ENCODE measurements at regions not wholly inside any gene's neighbourhood (a gene's known extent, or its start where the extent isn't known, plus 50 kb on each side); places are given as distances from the start of the nearest gene placed in this dataset.

DNA sequence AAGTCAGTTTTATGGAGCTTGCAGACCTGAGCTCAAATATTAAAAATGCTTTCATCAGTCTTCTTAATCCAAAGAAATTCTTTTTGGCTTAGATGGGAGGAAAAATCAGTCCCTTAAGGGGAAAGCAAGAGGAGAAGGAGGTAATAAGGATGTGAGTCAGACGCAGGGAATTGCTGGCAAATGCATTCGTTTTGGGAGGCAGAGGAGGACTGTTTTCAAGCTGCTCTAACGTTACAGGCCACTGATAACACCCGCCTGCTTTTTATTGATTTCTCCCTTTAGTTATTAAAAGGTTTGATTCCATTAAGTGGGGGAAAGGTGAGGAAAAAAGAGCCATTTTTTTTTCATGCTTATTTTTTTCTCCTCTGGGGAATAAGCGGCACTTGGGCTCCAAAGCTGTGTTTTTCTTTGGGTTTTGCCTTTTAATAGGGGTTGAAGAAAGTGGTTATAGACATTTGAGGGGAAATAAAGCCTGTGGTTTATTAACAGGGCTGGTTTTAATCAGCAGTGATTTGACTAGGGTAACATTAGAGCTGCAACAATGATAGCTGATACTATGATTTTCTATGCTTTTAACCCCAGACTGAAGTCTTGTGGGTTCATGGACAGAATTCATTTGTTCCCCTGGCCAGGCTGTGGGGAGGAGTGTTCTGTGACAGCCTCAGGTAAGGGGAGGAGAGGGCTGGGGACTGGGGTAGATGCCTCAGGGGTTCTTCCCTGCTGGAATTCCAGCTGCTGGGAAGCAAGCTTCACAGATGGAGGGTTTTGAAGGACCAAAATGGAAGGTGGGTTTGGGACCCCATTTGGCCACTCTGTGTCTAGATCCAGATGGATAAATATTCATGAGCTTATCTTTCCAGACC lies 225.2 kb downstream of the GAS1 start:
- Histone ChIP-seq H3K36me3 (ENCODE audit: low read length) (no peaks in the 10 kb centered on the region), H3K4me3 (ENCODE audit: insufficient read depth, low read length, poor library complexity, severe bottlenecking) (no peak overlapping the region), H3K9me2 (replicated peaks; ENCODE audit: insufficient read depth, low read length) (no peaks in the 10 kb centered on the region), H4K20me1 (ENCODE audit: low read depth, low read length) (no peaks in the 10 kb centered on the region), H3K4me2 (ENCODE audit: low read depth, low read length, poor library complexity, severe bottlenecking) (no peak overlapping the region), H3F3A (ENCODE audit: insufficient read depth) (no peaks in the 10 kb centered on the region), H3K27me3 (ENCODE audit: low read length) (no peaks in the 10 kb centered on the region), H2AFZ (ENCODE audit: low read depth, low read length, severe bottlenecking) (no peak overlapping the region), H3K27ac (ENCODE audit: low read depth, low read length) (no peak overlapping the region), H3K79me2 (ENCODE audit: insufficient read depth, low read length) (no peaks in the 10 kb centered on the region), H3K9me3 (ENCODE audit: insufficient read depth, low read length) (no peaks in the 10 kb centered on the region), H3K9ac (ENCODE audit: low read length) (no peak overlapping the region)
- TF ChIP-seq, protein P1, sequence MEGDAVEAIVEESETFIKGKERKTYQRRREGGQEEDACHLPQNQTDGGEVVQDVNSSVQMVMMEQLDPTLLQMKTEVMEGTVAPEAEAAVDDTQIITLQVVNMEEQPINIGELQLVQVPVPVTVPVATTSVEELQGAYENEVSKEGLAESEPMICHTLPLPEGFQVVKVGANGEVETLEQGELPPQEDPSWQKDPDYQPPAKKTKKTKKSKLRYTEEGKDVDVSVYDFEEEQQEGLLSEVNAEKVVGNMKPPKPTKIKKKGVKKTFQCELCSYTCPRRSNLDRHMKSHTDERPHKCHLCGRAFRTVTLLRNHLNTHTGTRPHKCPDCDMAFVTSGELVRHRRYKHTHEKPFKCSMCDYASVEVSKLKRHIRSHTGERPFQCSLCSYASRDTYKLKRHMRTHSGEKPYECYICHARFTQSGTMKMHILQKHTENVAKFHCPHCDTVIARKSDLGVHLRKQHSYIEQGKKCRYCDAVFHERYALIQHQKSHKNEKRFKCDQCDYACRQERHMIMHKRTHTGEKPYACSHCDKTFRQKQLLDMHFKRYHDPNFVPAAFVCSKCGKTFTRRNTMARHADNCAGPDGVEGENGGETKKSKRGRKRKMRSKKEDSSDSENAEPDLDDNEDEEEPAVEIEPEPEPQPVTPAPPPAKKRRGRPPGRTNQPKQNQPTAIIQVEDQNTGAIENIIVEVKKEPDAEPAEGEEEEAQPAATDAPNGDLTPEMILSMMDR (IDR thresholded peaks at IDR 0.05; ENCODE audit: insufficient read depth, low read length, poor library complexity, severe bottlenecking), result no peak

DNA sequence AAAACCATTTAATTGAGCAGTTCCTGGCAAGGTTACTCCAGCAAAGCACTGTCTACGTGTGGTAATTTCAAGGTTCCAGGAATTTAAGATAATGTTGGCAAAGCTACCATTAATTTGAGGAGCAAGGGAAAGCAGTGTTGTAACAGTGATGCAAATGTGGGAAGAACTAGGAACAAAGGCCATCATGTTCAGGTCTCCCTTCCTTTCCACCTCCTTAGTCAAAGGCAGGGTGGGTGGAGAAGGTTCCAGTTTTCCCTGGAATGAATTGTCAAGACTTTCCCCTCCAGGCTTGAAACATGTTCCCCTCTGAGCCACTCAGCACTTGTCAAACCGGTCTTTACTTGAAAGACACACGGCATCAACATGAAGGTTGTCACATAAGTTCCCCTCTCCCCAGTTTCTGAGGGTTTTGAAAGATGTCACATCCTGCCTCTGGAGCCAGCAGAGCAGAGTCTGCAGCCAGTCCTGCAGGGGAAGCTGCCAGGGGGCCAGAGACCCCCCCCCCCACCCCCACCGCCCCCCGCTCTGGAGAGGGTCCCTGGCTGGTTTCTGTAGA lies 226.0 kb downstream of the GAS1 start:
- no peaks in the 10 kb centered on the region for H4K20me1 ChIP-seq (ENCODE audit: low read depth, low read length)
- H3K9me2 ChIP-seq (replicated peaks; ENCODE audit: insufficient read depth, low read length), result no peaks in the 10 kb centered on the region
- no peaks in the 10 kb centered on the region for H3K9me3 ChIP-seq (ENCODE audit: insufficient read depth, low read length)
- H3K36me3 ChIP-seq (ENCODE audit: low read length), result no peaks in the 10 kb centered on the region
- no peak for TF ChIP-seq EZH2phosphoT487 (conservative IDR thresholded peaks at IDR 0.05; ENCODE audit: low read length)
- TF ChIP-seq, protein P1 (IDR thresholded peaks at IDR 0.05; ENCODE audit: insufficient read depth, low read length, poor library complexity, severe bottlenecking), result no peak
- H3K27ac ChIP-seq (ENCODE audit: low read depth, low read length), result no peak overlapping the region
- H3K4me2 ChIP-seq (ENCODE audit: low read depth, low read length, poor library complexity, severe bottlenecking), result no peak overlapping the region
- H3F3A ChIP-seq (ENCODE audit: insufficient read depth), result no peaks in the 10 kb centered on the region
- no peak overlapping the region for H3K4me3 ChIP-seq (ENCODE audit: insufficient read depth, low read length, poor library complexity, severe bottlenecking)
- no peaks in the 10 kb centered on the region for H3K27me3 ChIP-seq (ENCODE audit: low read length)
- no peaks in the 10 kb centered on the region for H3K79me2 ChIP-seq (ENCODE audit: insufficient read depth, low read length)
- H3K9ac ChIP-seq (ENCODE audit: low read length), result no peak overlapping the region
- no peak overlapping the region for H2AFZ ChIP-seq (ENCODE audit: low read depth, low read length, severe bottlenecking)

DNA sequence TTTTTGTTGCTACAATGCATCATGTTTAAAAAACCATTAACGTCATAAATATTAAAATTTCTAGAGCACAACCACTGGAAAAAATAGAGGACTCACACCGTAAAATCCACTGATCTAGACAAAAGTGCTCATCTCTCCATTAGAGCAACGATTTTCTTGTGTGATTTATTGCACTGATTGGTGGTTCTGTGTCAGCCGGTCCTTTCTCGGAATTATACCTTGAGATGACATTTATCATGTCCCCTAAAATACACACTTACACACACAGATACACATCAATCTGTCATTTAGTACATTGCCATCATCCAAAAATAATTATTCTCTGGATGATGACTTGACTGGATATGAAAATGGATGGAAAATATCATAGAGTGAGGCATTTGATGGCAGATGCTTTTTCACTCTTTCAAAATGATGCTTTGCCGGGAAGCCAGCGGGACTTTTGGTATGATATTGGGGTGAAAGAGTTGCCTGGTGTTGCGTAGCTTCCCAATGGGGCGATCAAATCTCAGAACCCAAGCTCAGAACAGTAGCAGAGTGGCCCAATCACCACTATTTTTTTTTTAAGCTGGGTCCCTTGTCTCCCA lies 226.6 kb downstream of the GAS1 start:
- H3K27ac ChIP-seq (ENCODE audit: low read depth, low read length), result no peak overlapping the region

More for the DNA sequence above, 226.6 kb downstream of the GAS1 start:
- Histone ChIP-seq H3F3A (ENCODE audit: insufficient read depth) (no peaks in the 10 kb centered on the region), H3K27me3 (ENCODE audit: low read length) (no peaks in the 10 kb centered on the region), H4K20me1 (ENCODE audit: low read depth, low read length) (no peaks in the 10 kb centered on the region), H3K9me2 (replicated peaks; ENCODE audit: insufficient read depth, low read length) (no peaks in the 10 kb centered on the region), H3K9ac (ENCODE audit: low read length) (no peak overlapping the region), H3K4me2 (ENCODE audit: low read depth, low read length, poor library complexity, severe bottlenecking) (no peak overlapping the region), H3K4me3 (ENCODE audit: insufficient read depth, low read length, poor library complexity, severe bottlenecking) (no peak overlapping the region), H3K9me3 (ENCODE audit: insufficient read depth, low read length) (no peaks in the 10 kb centered on the region), H3K36me3 (ENCODE audit: low read length) (no peaks in the 10 kb centered on the region), H3K79me2 (ENCODE audit: insufficient read depth, low read length) (no peaks in the 10 kb centered on the region), H2AFZ (ENCODE audit: low read depth, low read length, severe bottlenecking) (no peak overlapping the region)
- TF ChIP-seq, protein P1 (IDR thresholded peaks at IDR 0.05; ENCODE audit: insufficient read depth, low read length, poor library complexity, severe bottlenecking), result no peak
- TF ChIP-seq EZH2phosphoT487 (conservative IDR thresholded peaks at IDR 0.05; ENCODE audit: low read length), result no peak
